WTC11 (cell line): ENCODE measurements at regions not wholly inside any gene's neighbourhood (a gene's known extent, or its start where the extent isn't known, plus 50 kb on each side); places are given as distances from the start of the nearest gene placed in this dataset.

Experiments used
- ATAC-seq: fragments of 200-7000 bp; cut with Tn5 transposase; 2 replicates; pipeline ENCODE4 v1.10.0; 2021; ENCODE audit warnings: mild to moderate bottlenecking, moderate library complexity
- CTCF ChIA-PET: fragments of 300-600 bp; sonication (Branson Sonifier 250); formaldehyde crosslinking; loops from one replicate; lab custom pipeline; 2021; ENCODE audit warnings: antibody characterized with exemption; lab: Charles Lee
- POLR2A ChIA-PET: fragments of 350-600 bp; sonication (Branson Sonifier 250); formaldehyde crosslinking; loops from one replicate; lab custom pipeline; 2021; ENCODE audit warnings: antibody characterized with exemption; lab: Charles Lee
- DNase-seq: peaks from one replicate; pipeline ENCODE4 v3.0.0; 2021; ENCODE audit warnings: low spot score
- H3K27ac Mint-ChIP-seq: 2 replicates; pipeline ENCODE4 v1.8.0; 2021; ENCODE audit warnings: mixed read lengths
- H3K27me3 Mint-ChIP-seq: 2 replicates; pipeline ENCODE4 v1.8.0; 2021; ENCODE audit warnings: low read depth, mild to moderate bottlenecking, moderate library complexity, mixed read lengths
- H3K36me3 Mint-ChIP-seq: 2 replicates; pipeline ENCODE4 v1.8.0; 2021; ENCODE audit warnings: mixed read lengths
- H3K4me1 Mint-ChIP-seq: 2 replicates; pipeline ENCODE4 v1.8.0; 2022; ENCODE audit warnings: mixed read lengths
- H3K4me3 Mint-ChIP-seq: 2 replicates; pipeline ENCODE4 v1.8.0; 2021; ENCODE audit warnings: mild to moderate bottlenecking, moderate library complexity, mixed read lengths
- H3K9me3 Mint-ChIP-seq: 2 replicates; pipeline ENCODE4 v1.8.0; 2021; ENCODE audit warnings: mixed read lengths
- ARID4B ChIP-seq: sonication (generic); formaldehyde crosslinking; IDR thresholded peaks from 2 replicates; pipeline ENCODE4 v1.8.0; 2023; ENCODE audit warnings: missing genetic modification reagents, mild to moderate bottlenecking, borderline replicate concordance
- E2F5 ChIP-seq: sonication (generic); formaldehyde crosslinking; IDR thresholded peaks from 2 replicates; pipeline ENCODE4 v1.8.1; 2022; ENCODE audit warnings: mild to moderate bottlenecking, moderate library complexity, missing genetic modification reagents
- ERG ChIP-seq: fragments of 250-450 bp; sonication (Bioruptor Pico); IDR thresholded peaks from 2 replicates; pipeline ENCODE4 v1.8.0; 2021; ENCODE audit warnings: mild to moderate bottlenecking
- ESRRA ChIP-seq: sonication (generic); formaldehyde crosslinking; IDR thresholded peaks from 2 replicates; pipeline ENCODE4 v1.8.1; 2022; ENCODE audit warnings: mild to moderate bottlenecking, missing genetic modification reagents, borderline replicate concordance
- FOXP4 ChIP-seq: sonication (generic); formaldehyde crosslinking; IDR thresholded peaks from 2 replicates; pipeline ENCODE4 v1.8.0; 2022; ENCODE audit warnings: mild to moderate bottlenecking, missing genetic modification reagents
- GABPB1 ChIP-seq: sonication (generic); formaldehyde crosslinking; IDR thresholded peaks from 2 replicates; pipeline ENCODE4 v1.8.1; 2023; ENCODE audit warnings: mild to moderate bottlenecking, missing genetic modification reagents
- IRF1 ChIP-seq: sonication (generic); formaldehyde crosslinking; IDR thresholded peaks from 2 replicates; pipeline ENCODE4 v1.8.0; 2023; ENCODE audit warnings: missing genetic modification reagents
- JUN ChIP-seq: sonication (generic); formaldehyde crosslinking; IDR thresholded peaks from 2 replicates; pipeline ENCODE4 v1.8.0; 2023; ENCODE audit warnings: mild to moderate bottlenecking, missing genetic modification reagents
- NFATC4 ChIP-seq: fragments of 250-450 bp; sonication (Bioruptor Pico); IDR thresholded peaks from 2 replicates; pipeline ENCODE4 v1.9.0; 2021; ENCODE audit warnings: mild to moderate bottlenecking
- NR2C2 ChIP-seq: sonication (generic); formaldehyde crosslinking; IDR thresholded peaks from 2 replicates; pipeline ENCODE4 v1.8.0; 2022; ENCODE audit warnings: mild to moderate bottlenecking, missing genetic modification reagents
- SMAD3 ChIP-seq: sonication (generic); formaldehyde crosslinking; IDR thresholded peaks from 2 replicates; pipeline ENCODE4 v1.8.0; 2022; ENCODE audit warnings: missing genetic modification reagents, mild to moderate bottlenecking, borderline replicate concordance
- SP1 ChIP-seq: sonication (generic); formaldehyde crosslinking; conservative IDR thresholded peaks from 2 replicates; pipeline ENCODE4 v1.8.1; 2022; ENCODE audit warnings: missing genetic modification reagents
- STAT6 ChIP-seq: sonication (generic); formaldehyde crosslinking; conservative IDR thresholded peaks from 2 replicates; pipeline ENCODE4 v1.8.1; 2023; ENCODE audit warnings: mild to moderate bottlenecking, low read depth, missing genetic modification reagents, moderate library complexity
- TEAD4 ChIP-seq: sonication (generic); formaldehyde crosslinking; IDR thresholded peaks from 2 replicates; pipeline ENCODE4 v1.8.0; 2022; ENCODE audit warnings: mild to moderate bottlenecking, missing genetic modification reagents
- TP53 ChIP-seq: sonication (generic); formaldehyde crosslinking; IDR thresholded peaks from 2 replicates; pipeline ENCODE4 v1.8.1; 2023; ENCODE audit warnings: mild to moderate bottlenecking, missing genetic modification reagents
- ZMAT4 ChIP-seq: fragments of 250-450 bp; sonication (Bioruptor Pico); IDR thresholded peaks from 2 replicates; pipeline ENCODE4 v1.9.0; 2021; ENCODE audit warnings: mild to moderate bottlenecking
- ZNF219 ChIP-seq: sonication (generic); formaldehyde crosslinking; IDR thresholded peaks from 2 replicates; pipeline ENCODE4 v1.8.0; 2023; ENCODE audit warnings: missing genetic modification reagents, mild to moderate bottlenecking, borderline replicate concordance
- ZNF396 ChIP-seq: fragments of 250-450 bp; sonication (Bioruptor Pico); IDR thresholded peaks from 2 replicates; pipeline ENCODE4 v1.8.0; 2021; ENCODE audit warnings: mild to moderate bottlenecking, moderate library complexity, borderline replicate concordance
- ZNF416 ChIP-seq: fragments of 250-450 bp; sonication (Bioruptor Pico); IDR thresholded peaks from 2 replicates; pipeline ENCODE4 v1.9.0; 2021; ENCODE audit warnings: mild to moderate bottlenecking, inconsistent platforms
- ZNF671 ChIP-seq: fragments of 250-450 bp; sonication (Bioruptor Pico); IDR thresholded peaks from 2 replicates; pipeline ENCODE4 v1.8.0; 2021; ENCODE audit warnings: mild to moderate bottlenecking

- no peak for TF ChIP-seq ZMAT4 (CRISPR knock-in tag)
- no peak for TF ChIP-seq ARID4B
These were observed 314.1 kb upstream of the USP25 start (continued) for GRCh38 chr21:15415541-15416261.

- TF ChIP-seq TEAD4 (CRISPR knock-in tag): no peak
- no peak for TF ChIP-seq FOXP4
- no peak for TF ChIP-seq ESRRA (CRISPR knock-in tag)
- TF ChIP-seq ZNF671 (CRISPR knock-in tag): no peak
- TF ChIP-seq NFATC4 (CRISPR knock-in tag): no peak
- no peak for TF ChIP-seq ZNF416
- TF ChIP-seq ZNF396 (CRISPR knock-in tag): no peak
- TF ChIP-seq IRF1: no peak
- TF ChIP-seq ZNF219 (CRISPR knock-in tag): no peak
- TF ChIP-seq NR2C2 (CRISPR knock-in tag): no peak
- no peak for TF ChIP-seq ZMAT4 (CRISPR knock-in tag)
- no peak for TF ChIP-seq SP1 (CRISPR knock-in tag)
- TF ChIP-seq TP53 (CRISPR knock-in tag): no peak
- Mint-ChIP-seq H3K27me3 (peaks cover 4% of the 10 kb centered on the region), H3K9me3 (no peaks in the 10 kb centered on the region; the same call in 1 of the 2 replicates), H3K36me3 (no peaks in the 10 kb centered on the region), H3K4me3 (no peak overlapping the region), H3K27ac (no peak overlapping the region), H3K4me1 (peaks cover 57% of the 10 kb centered on the region)
- DNase-seq: no peak
- POLR2A ChIA-PET: interaction anchor here (0.7 kb wide), 1 partner anchor 849 kb away, joined by 4 read pairs; no protein-coding TSS in a partner anchor
- CTCF ChIA-PET: no interaction called here
- no peak for ATAC-seq
These were observed 308.3 kb upstream of the USP25 start for GRCh38 chr21:15421441-15421881.

GRCh38 chr21:15421947-15422346 lies 307.8 kb upstream of the USP25 start:
- Mint-ChIP-seq H3K27ac (no peak overlapping the region), H3K4me3 (no peak overlapping the region), H3K27me3 (peaks cover 4% of the 10 kb centered on the region), H3K9me3 (no peaks in the 10 kb centered on the region; the same call in 1 of the 2 replicates), H3K36me3 (no peaks in the 10 kb centered on the region), H3K4me1 (peaks cover 58% of the 10 kb centered on the region)
- ChIA-PET POLR2A (no interaction called here), CTCF (no interaction called here)
- no peak for ATAC-seq
- no peak for DNase-seq
- TF ChIP-seq ZNF396 (CRISPR knock-in tag) (no peak), JUN (CRISPR knock-in tag) (no peak), SMAD3 (no peak), E2F5 (CRISPR knock-in tag) (no peak), GABPB1 (CRISPR knock-in tag) (no peak), ERG (no peak), STAT6 (no peak)
